ENCODE measurements at regions not wholly inside any gene's neighbourhood (a gene's known extent, or its start where the extent isn't known, plus 50 kb on each side); places are given as distances from the start of the nearest gene placed in this dataset.

- no peak for DNase-seq (ENCODE audit: low read depth, low spot score)
Measured at GRCh38 chr14:104383996-104384775, 195.4 kb upstream of the C14orf180 start.

GRCh38 chr14:104384776-104385071, 194.8 kb upstream of the C14orf180 start:
- Histone ChIP-seq H3K4me1 (ENCODE audit: control insufficient read depth in 1 of 2, insufficient read depth in 2 of 2, low read length in 2 of 2) (no peaks in the 10 kb centered on the region), H3K79me2 (ENCODE audit: insufficient read depth, low read length) (no peaks in the 10 kb centered on the region), H3K9me2 (ENCODE audit: insufficient read depth) (no peaks in the 10 kb centered on the region), H3K9me3 (ENCODE audit: control insufficient read depth in 1 of 2, insufficient read depth in 1 of 2, low read depth in 1 of 2, low read length in 2 of 2) (no peaks in the 10 kb centered on the region), H3K27ac (ENCODE audit: low read depth, low read length) (no peak overlapping the region), H2AFZ (ENCODE audit: low read depth, low read length, poor library complexity, severe bottlenecking) (no peak overlapping the region), H3K4me3 (replicated peaks in 1 of 2; ENCODE audit: low read depth in 1 of 2, low read length in 2 of 2) (no peak overlapping the region), H3K36me3 (ENCODE audit: control insufficient read depth in 1 of 2, insufficient read depth in 2 of 2, low read length in 2 of 2) (no peaks in the 10 kb centered on the region), H4K20me1 (ENCODE audit: insufficient read depth) (no peaks in the 10 kb centered on the region), H3K27me3 (ENCODE audit: insufficient read depth, low read length) (peaks cover 20% of the 10 kb centered on the region; the same call in 1 of the 2 replicates), H3K9ac (ENCODE audit: low read length) (no peak overlapping the region), H3K4me2 (ENCODE audit: low read length) (no peak overlapping the region)
- TF ChIP-seq, protein P1, sequence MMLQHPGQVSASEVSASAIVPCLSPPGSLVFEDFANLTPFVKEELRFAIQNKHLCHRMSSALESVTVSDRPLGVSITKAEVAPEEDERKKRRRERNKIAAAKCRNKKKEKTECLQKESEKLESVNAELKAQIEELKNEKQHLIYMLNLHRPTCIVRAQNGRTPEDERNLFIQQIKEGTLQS (IDR thresholded peaks at IDR 0.05): no peak
- no peak for TF ChIP-seq CBX3 (IDR thresholded peaks at IDR 0.05; ENCODE audit: low read depth)
- TF ChIP-seq CTCF (IDR thresholded peaks at IDR 0.05 in 2 of 3, conservative IDR thresholded peaks at IDR 0.05 in 1 of 3; ENCODE audit: borderline replicate concordance in 1 of 3, insufficient read depth in 1 of 3, low read depth in 2 of 3, low read length in 2 of 3): no peak
- TF ChIP-seq ELF1 (IDR thresholded peaks at IDR 0.05; ENCODE audit: borderline replicate concordance, low read depth): no peak
- TF ChIP-seq SP1 (IDR thresholded peaks at IDR 0.05; ENCODE audit: low read depth): no peak
- no peak for TF ChIP-seq YY1 (IDR thresholded peaks at IDR 0.05; ENCODE audit: extremely low read depth, insufficient replicate concordance, low read depth, low read length)
- no peak for TF ChIP-seq RAD21 (IDR thresholded peaks at IDR 0.05; ENCODE audit: low read depth)
- ChIA-PET RAD21 (ENCODE audit: low non-redundant PET in 1 of 2, low total read pairs in 2 of 2, uncharacterized antibody in 2 of 2, unreplicated experiment in 2 of 2) (no interaction called here), POLR2A (no interaction called here), CTCF (no interaction called here)
- ATAC-seq: no peak
- BruUV-seq (replicated peaks): no TSS peak
- intact Hi-C loops (cut with micrococcal nuclease): no loop called here
- DNase-seq (ENCODE audit: low read depth, low spot score): no peak

More at GRCh38 chr14:104383996-104384775, 195.4 kb upstream of the C14orf180 start:
- H3K9ac ChIP-seq (ENCODE audit: low read length): no peak overlapping the region
- no TSS peak for BruUV-seq (replicated peaks)
- no peaks in the 10 kb centered on the region for H3K79me2 ChIP-seq (ENCODE audit: insufficient read depth, low read length)
- H3K27ac ChIP-seq (ENCODE audit: low read depth, low read length): no peak overlapping the region
- ChIA-PET RAD21 (ENCODE audit: low non-redundant PET in 1 of 2, low total read pairs in 2 of 2, uncharacterized antibody in 2 of 2, unreplicated experiment in 2 of 2) (no interaction called here), POLR2A (no interaction called here), CTCF (no interaction called here)
- no peak for ATAC-seq
- no peaks in the 10 kb centered on the region for H3K9me2 ChIP-seq (ENCODE audit: insufficient read depth)
- no peak overlapping the region for H3K4me3 ChIP-seq (replicated peaks in 1 of 2; ENCODE audit: low read depth in 1 of 2, low read length in 2 of 2)
- H3K27me3 ChIP-seq (ENCODE audit: insufficient read depth, low read length): peaks cover 25% of the 10 kb centered on the region
- no peak overlapping the region for H2AFZ ChIP-seq (ENCODE audit: low read depth, low read length, poor library complexity, severe bottlenecking)
- TF ChIP-seq, protein P2, sequence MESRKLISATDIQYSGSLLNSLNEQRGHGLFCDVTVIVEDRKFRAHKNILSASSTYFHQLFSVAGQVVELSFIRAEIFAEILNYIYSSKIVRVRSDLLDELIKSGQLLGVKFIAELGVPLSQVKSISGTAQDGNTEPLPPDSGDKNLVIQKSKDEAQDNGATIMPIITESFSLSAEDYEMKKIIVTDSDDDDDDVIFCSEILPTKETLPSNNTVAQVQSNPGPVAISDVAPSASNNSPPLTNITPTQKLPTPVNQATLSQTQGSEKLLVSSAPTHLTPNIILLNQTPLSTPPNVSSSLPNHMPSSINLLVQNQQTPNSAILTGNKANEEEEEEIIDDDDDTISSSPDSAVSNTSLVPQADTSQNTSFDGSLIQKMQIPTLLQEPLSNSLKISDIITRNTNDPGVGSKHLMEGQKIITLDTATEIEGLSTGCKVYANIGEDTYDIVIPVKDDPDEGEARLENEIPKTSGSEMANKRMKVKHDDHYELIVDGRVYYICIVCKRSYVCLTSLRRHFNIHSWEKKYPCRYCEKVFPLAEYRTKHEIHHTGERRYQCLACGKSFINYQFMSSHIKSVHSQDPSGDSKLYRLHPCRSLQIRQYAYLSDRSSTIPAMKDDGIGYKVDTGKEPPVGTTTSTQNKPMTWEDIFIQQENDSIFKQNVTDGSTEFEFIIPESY (IDR thresholded peaks at IDR 0.05; ENCODE audit: extremely low read depth, insufficient replicate concordance, low read length): no peak
- TF ChIP-seq JUND (IDR thresholded peaks at IDR 0.05) (no peak), ELF1 (IDR thresholded peaks at IDR 0.05; ENCODE audit: borderline replicate concordance, low read depth) (no peak)
- TF ChIP-seq, protein P1 (IDR thresholded peaks at IDR 0.05): no peak
- intact Hi-C loops (cut with micrococcal nuclease): no loop called here
- H4K20me1 ChIP-seq (ENCODE audit: insufficient read depth): no peaks in the 10 kb centered on the region
- no peaks in the 10 kb centered on the region for H3K9me3 ChIP-seq (ENCODE audit: control insufficient read depth in 1 of 2, insufficient read depth in 1 of 2, low read depth in 1 of 2, low read length in 2 of 2)
- no peak overlapping the region for H3K4me2 ChIP-seq (ENCODE audit: low read length)
- no peaks in the 10 kb centered on the region for H3K36me3 ChIP-seq (ENCODE audit: control insufficient read depth in 1 of 2, insufficient read depth in 2 of 2, low read length in 2 of 2)
- H3K4me1 ChIP-seq (ENCODE audit: control insufficient read depth in 1 of 2, insufficient read depth in 2 of 2, low read length in 2 of 2): no peaks in the 10 kb centered on the region
